Epithelial cell of esophagus (primary cell): ENCODE measurements at regions not wholly inside any gene's neighbourhood (a gene's known extent, or its start where the extent isn't known, plus 50 kb on each side); places are given as distances from the start of the nearest gene placed in this dataset.

Experiments
- DNase-seq: peaks from one replicate; pipeline ENCODE4 v3.0.0; 2010; ENCODE audit warnings: low read depth
- H3K4me3 ChIP-seq: 2 replicates; pipeline ENCODE4 v1.5.1; 2011; ENCODE audit warnings: mild to moderate bottlenecking, low read length, control low read depth
- TF ChIP-seq, protein P1 (sequence below): IDR thresholded peaks from 2 replicates; pipeline ENCODE4 v1.5.1; 2011; ENCODE audit warnings: low read depth, mild to moderate bottlenecking, low read length, control low read depth, inconsistent platforms; ENCODE audit not compliant: insufficient read depth; ENCODE audit errors: missing control alignments

GRCh38 chr9:28073270-28073669 lies 500.0 kb upstream of the C9orf72 start:
- TF ChIP-seq, protein P1, sequence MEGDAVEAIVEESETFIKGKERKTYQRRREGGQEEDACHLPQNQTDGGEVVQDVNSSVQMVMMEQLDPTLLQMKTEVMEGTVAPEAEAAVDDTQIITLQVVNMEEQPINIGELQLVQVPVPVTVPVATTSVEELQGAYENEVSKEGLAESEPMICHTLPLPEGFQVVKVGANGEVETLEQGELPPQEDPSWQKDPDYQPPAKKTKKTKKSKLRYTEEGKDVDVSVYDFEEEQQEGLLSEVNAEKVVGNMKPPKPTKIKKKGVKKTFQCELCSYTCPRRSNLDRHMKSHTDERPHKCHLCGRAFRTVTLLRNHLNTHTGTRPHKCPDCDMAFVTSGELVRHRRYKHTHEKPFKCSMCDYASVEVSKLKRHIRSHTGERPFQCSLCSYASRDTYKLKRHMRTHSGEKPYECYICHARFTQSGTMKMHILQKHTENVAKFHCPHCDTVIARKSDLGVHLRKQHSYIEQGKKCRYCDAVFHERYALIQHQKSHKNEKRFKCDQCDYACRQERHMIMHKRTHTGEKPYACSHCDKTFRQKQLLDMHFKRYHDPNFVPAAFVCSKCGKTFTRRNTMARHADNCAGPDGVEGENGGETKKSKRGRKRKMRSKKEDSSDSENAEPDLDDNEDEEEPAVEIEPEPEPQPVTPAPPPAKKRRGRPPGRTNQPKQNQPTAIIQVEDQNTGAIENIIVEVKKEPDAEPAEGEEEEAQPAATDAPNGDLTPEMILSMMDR = peak; percentile 60
- DNase-seq = peak; percentile 69
- no peak overlapping the region for H3K4me3 ChIP-seq

DNA sequence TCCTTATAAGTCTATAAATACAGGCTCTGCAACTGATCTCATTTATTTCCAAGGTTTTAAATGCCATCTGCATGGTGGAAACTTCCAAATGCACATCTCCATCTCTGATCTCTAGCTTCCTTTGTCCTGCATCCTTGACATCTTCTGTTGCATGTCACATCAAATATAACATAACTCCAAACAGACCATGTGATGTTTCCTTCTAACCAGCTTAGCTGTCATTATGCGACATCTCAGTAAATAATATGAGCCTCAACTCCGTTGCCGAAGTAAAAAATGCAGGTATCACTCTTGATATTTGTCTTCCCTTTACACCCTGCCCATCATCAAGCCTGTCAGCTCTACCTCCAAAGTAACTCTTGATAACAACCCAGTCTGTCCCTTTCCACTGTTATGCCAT lies 506.4 kb upstream of the C9orf72 start:
- TF ChIP-seq, protein P1 = no peak
- no peak for DNase-seq
- H3K4me3 ChIP-seq = no peak overlapping the region

- TF ChIP-seq, protein P1 = no peak
- no peak overlapping the region for H3K4me3 ChIP-seq
- peak; percentile 52 for DNase-seq
Observed at GRCh38 chr9:28082671-28083070, 509.4 kb upstream of the C9orf72 start.

- peak; percentile 78 for DNase-seq
- H3K4me3 ChIP-seq = no peak overlapping the region
- TF ChIP-seq, protein P1 = no peak
Observed at GRCh38 chr9:28086881-28087280, 513.6 kb upstream of the C9orf72 start.

DNA sequence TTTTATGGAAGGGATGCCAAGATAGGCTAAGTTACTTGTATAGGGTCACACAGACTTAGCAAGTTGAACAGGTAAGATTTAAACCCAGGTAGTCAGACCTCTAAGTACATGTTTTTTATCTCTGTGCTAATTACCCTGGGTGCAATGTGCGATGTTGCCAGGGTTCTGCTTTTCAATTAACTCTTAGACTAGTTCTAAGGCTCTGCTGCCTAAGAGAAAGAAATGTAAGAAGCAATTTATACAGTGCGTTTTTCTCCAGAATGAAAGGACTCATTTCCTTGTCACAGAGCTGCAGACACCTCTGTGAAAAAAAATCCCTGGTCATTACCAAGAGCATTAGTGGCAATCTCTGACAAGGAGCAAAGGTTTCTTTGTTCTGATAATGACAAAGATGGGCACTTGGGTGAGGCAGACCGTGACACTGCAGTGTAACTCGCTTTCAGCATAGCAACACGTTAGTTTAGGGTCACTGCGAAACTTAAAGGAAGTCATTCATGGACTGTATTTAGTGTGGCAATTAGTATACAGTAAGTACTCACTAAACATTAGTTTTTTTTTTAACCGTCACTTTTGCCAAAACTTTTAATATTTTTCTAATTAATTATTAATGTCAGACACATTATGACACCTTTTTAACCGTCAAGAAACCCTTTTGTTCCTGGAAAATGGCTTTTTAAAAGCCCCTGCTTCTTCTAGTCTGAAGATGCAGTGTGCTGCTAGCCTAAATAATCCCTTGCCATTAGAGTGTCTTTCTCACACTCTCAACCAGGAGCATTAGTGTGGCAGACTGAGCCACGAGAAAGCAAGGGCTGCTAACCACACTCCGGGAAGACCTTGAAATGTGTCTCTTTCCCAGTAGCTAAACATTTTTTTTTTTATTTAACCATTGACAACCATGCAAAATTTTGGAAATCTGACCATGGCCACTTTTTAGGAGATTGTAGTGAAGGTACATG lies 520.0 kb upstream of the C9orf72 start:
- DNase-seq = no peak
- TF ChIP-seq, protein P1 = no peak
- no peak overlapping the region for H3K4me3 ChIP-seq

- TF ChIP-seq, protein P1 = no peak
- no peak overlapping the region for H3K4me3 ChIP-seq
- no peak for DNase-seq
Observed at GRCh38 chr9:28101509-28101908, 528.2 kb upstream of the C9orf72 start.

GRCh38 chr9:28105001-28105400 lies 531.7 kb upstream of the C9orf72 start:
- no peak overlapping the region for H3K4me3 ChIP-seq
- TF ChIP-seq, protein P1 = no peak
- no peak for DNase-seq
